ENCODE measurements at regions not wholly inside any gene's neighbourhood (a gene's known extent, or its start where the extent isn't known, plus 50 kb on each side); places are given as distances from the start of the nearest gene placed in this dataset.

- no peak for TF ChIP-seq CTCF (IDR thresholded peaks at IDR 0.05; ENCODE audit: control insufficient read depth, insufficient read depth, low read depth, low read length, missing control alignments)
- H3K4me3 ChIP-seq (ENCODE audit: control insufficient read depth, low read depth, low read length) = no peak overlapping the region
- DNase-seq (ENCODE audit: low read depth) = no peak
These were observed 112.9 kb upstream of the NKX1-1 start for GRCh38 chr4:1518997-1519700.

DNA sequence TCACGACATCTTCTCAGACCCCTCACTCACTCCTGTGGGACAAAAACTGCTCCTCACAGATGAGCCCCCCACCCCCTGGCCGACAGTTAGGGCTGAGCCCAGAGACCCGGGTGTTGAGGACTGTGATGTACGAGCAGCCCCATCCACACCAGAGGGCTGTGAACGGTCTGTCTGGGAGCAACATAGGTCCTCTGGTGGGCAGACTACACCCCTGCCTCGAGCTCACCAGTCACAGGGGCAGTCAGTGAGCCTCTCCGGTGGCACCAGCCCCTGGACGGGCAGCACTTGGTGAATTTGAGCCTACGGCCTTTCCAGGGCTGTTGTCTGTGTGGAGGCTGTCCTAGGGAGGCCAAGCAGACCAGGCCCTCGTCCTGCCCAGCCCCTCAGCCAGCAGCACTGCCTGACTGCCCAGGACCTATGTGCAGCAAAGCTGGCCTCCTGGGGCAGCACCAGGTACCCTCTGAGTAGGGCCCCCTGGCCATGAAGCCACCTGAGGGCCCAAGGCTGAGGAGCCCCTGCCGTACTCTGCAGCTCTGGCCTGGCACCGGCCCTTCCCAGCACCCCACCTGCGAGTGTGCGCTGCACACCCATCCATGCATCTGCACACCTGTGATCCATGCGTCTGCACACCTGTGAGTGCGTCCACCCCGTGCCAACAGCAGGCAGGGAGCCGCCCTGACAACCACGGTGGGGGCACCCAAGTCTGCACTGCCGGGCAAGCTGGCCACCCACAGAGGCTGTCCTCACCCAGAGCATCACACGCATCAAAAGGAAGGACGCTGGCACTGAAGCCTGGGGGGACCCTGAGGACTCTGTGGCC is 111.6 kb upstream of the NKX1-1 start:
- no peak for TF ChIP-seq CTCF (IDR thresholded peaks at IDR 0.05; ENCODE audit: control insufficient read depth, insufficient read depth, low read depth, low read length, missing control alignments)
- H3K4me3 ChIP-seq (ENCODE audit: control insufficient read depth, low read depth, low read length) = no peak overlapping the region
- DNase-seq (ENCODE audit: low read depth) = no peak

GRCh38 chr4:1516881-1517480 is 110.7 kb upstream of the NKX1-1 start:
- TF ChIP-seq CTCF (IDR thresholded peaks at IDR 0.05; ENCODE audit: control insufficient read depth, insufficient read depth, low read depth, low read length, missing control alignments) = no peak
- DNase-seq (ENCODE audit: low read depth) = no peak
- H3K4me3 ChIP-seq (ENCODE audit: control insufficient read depth, low read depth, low read length) = no peak overlapping the region

- no peak overlapping the region for H3K4me3 ChIP-seq (ENCODE audit: control insufficient read depth, low read depth, low read length)
- DNase-seq (ENCODE audit: low read depth) = no peak
- no peak for TF ChIP-seq CTCF (IDR thresholded peaks at IDR 0.05; ENCODE audit: control insufficient read depth, insufficient read depth, low read depth, low read length, missing control alignments)
These were observed 110.0 kb upstream of the NKX1-1 start for GRCh38 chr4:1516261-1516660.

DNA sequence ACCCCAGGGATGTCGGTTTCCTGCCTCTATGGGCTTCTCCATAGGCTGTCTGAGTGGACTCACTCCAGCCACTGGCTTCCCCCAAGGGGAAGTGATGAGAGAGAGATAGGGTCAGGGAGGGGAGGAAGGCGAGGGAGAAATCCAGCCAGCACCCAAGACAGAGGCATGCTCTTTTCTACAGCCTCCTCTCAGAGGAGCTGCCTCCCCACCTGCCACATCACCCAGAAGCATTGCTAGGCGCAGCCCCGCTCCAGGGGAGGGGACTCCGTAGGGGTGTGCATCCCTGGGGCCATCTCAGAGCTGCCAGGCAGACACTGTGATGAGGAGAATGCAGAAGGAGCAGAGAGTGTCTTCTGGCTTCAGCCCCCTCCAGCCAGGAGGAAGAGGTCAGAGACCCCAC is 109.5 kb upstream of the NKX1-1 start:
- TF ChIP-seq CTCF (IDR thresholded peaks at IDR 0.05; ENCODE audit: control insufficient read depth, insufficient read depth, low read depth, low read length, missing control alignments) = no peak
- DNase-seq (ENCODE audit: low read depth) = no peak
- no peak overlapping the region for H3K4me3 ChIP-seq (ENCODE audit: control insufficient read depth, low read depth, low read length)

GRCh38 chr4:1515156-1515555 is 108.9 kb upstream of the NKX1-1 start:
- TF ChIP-seq CTCF (IDR thresholded peaks at IDR 0.05; ENCODE audit: control insufficient read depth, insufficient read depth, low read depth, low read length, missing control alignments) = no peak
- DNase-seq (ENCODE audit: low read depth) = no peak

More at GRCh38 chr4:1515156-1515555, 108.9 kb upstream of the NKX1-1 start:
- no peak overlapping the region for H3K4me3 ChIP-seq (ENCODE audit: control insufficient read depth, low read depth, low read length)
